ENCODE measurements at regions not wholly inside any gene's neighbourhood (a gene's known extent, or its start where the extent isn't known, plus 50 kb on each side); places are given as distances from the start of the nearest gene placed in this dataset.

GRCh38 chr12:93256256-93256969, 121.3 kb upstream of the NUDT4 start:
- no peak for DNase-seq

GRCh38 chr12:93261505-93262094, 116.1 kb upstream of the NUDT4 start:
- no peak for DNase-seq

GRCh38 chr12:93272997-93273396, 104.7 kb upstream of the NUDT4 start:
- DNase-seq, result no peak

- DNase-seq, result no peak
These were observed 103.7 kb upstream of the NUDT4 start for GRCh38 chr12:93273834-93274564.

GRCh38 chr12:93274937-93275336, 102.8 kb upstream of the NUDT4 start:
- no peak for DNase-seq

GRCh38 chr12:93275589-93275988, 102.1 kb upstream of the NUDT4 start:
- DNase-seq, result no peak

GRCh38 chr12:93279565-93280412, 97.9 kb upstream of the NUDT4 start:
- DNase-seq, result no peak

GRCh38 chr12:93287149-93287548, 90.6 kb upstream of the NUDT4 start:
- no peak for DNase-seq

- no peak for DNase-seq
These were observed 89.1 kb upstream of the NUDT4 start for GRCh38 chr12:93288626-93289025.

- DNase-seq, result no peak
These were observed 87.3 kb upstream of the NUDT4 start for GRCh38 chr12:93290391-93290790.

GRCh38 chr12:93292213-93292612, 85.5 kb upstream of the NUDT4 start:
- DNase-seq, result no peak

GRCh38 chr12:93292731-93293566, 84.8 kb upstream of the NUDT4 start:
- no peak for DNase-seq

GRCh38 chr12:93297032-93297431, 80.7 kb upstream of the NUDT4 start:
- DNase-seq, result no peak

GRCh38 chr12:93297536-93297935, 80.2 kb upstream of the NUDT4 start:
- no peak for DNase-seq

- no peak for DNase-seq
These were observed 78.4 kb upstream of the NUDT4 start for GRCh38 chr12:93299262-93299846.

GRCh38 chr12:93300611-93301021, 77.1 kb upstream of the NUDT4 start:
- DNase-seq, result no peak

- DNase-seq, result no peak
These were observed 75.1 kb upstream of the NUDT4 start for GRCh38 chr12:93302331-93303229.

- no peak for DNase-seq
These were observed 71.1 kb upstream of the NUDT4 start for GRCh38 chr12:93306636-93307035.

- DNase-seq, result no peak
These were observed 69.4 kb upstream of the NUDT4 start for GRCh38 chr12:93308281-93308680.

- no peak for DNase-seq
These were observed 65.9 kb upstream of the NUDT4 start for GRCh38 chr12:93311827-93312226.

- no peak for DNase-seq
These were observed 63.6 kb upstream of the NUDT4 start for GRCh38 chr12:93314177-93314497.
